Activated CD4-positive, alpha-beta memory T cell treated with anti-CD3 and anti-CD28 coated beads, Interleukin-2, amount 10 ng/mL, durations not matched to agents 7 days and 5 days (primary cell): ENCODE measurements at regions not wholly inside any gene's neighbourhood (a gene's known extent, or its start where the extent isn't known, plus 50 kb on each side); places are given as distances from the start of the nearest gene placed in this dataset.

Source experiments
- CTCF ChIA-PET: fragments of 350-600 bp; sonication (Branson Sonifier 250); formaldehyde crosslinking; loops from one replicate; lab custom pipeline; 2021; ENCODE audit warnings: antibody characterized with exemption, inconsistent platforms; lab: Charles Lee
- POLR2A ChIA-PET: fragments of 350-600 bp; sonication (Branson Sonifier 250); formaldehyde crosslinking; loops from one replicate; lab custom pipeline; 2021; ENCODE audit warnings: antibody characterized with exemption; lab: Charles Lee
- DNase-seq: peaks from one replicate; pipeline ENCODE4 v3.0.0-alpha.2; 2020
- H3K27ac Mint-ChIP-seq: one replicate; pipeline ENCODE4 v1.8.0; 2021; ENCODE audit warnings: mild to moderate bottlenecking, mixed read lengths
- H3K27me3 Mint-ChIP-seq: one replicate; pipeline ENCODE4 v1.8.0; 2021; ENCODE audit warnings: mixed read lengths
- H3K36me3 Mint-ChIP-seq: one replicate; pipeline ENCODE4 v1.8.0; 2021; ENCODE audit warnings: low read depth, mixed read lengths
- H3K4me1 Mint-ChIP-seq: one replicate; pipeline ENCODE4 v1.8.0; 2021; ENCODE audit warnings: mixed read lengths
- H3K4me3 Mint-ChIP-seq: one replicate; pipeline ENCODE4 v1.8.0; 2021; ENCODE audit warnings: mild to moderate bottlenecking, mixed read lengths
- H3K9me3 Mint-ChIP-seq: one replicate; pipeline ENCODE4 v1.8.0; 2021; ENCODE audit warnings: mixed read lengths

DNA sequence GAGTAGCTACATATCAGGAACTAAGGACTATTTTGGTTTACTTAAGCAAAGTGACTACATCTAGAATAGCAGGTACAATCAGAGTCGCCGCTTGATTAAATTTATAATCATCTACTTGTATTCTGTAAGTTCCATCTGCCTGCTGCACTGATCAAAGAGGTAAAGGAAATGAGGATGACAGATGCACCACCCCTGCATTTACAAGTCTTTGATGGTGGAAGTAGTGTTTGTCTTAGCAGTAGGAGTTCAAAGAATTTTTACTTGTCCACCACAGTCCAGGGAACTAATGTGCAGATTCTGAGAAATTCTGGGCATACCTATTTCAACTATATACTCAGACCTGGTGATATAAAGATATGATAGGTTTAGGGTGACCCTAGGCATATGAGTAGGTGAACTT, 184.1 kb upstream of the IVNS1ABP start:
- POLR2A ChIA-PET, result no interaction called here
- H3K4me1 Mint-ChIP-seq, result no peaks in the 10 kb centered on the region
- CTCF ChIA-PET, result interaction anchor here (1.6 kb wide), 1 partner anchor 12 kb away, joined by 3 read pairs; no protein-coding TSS in a partner anchor

DNA sequence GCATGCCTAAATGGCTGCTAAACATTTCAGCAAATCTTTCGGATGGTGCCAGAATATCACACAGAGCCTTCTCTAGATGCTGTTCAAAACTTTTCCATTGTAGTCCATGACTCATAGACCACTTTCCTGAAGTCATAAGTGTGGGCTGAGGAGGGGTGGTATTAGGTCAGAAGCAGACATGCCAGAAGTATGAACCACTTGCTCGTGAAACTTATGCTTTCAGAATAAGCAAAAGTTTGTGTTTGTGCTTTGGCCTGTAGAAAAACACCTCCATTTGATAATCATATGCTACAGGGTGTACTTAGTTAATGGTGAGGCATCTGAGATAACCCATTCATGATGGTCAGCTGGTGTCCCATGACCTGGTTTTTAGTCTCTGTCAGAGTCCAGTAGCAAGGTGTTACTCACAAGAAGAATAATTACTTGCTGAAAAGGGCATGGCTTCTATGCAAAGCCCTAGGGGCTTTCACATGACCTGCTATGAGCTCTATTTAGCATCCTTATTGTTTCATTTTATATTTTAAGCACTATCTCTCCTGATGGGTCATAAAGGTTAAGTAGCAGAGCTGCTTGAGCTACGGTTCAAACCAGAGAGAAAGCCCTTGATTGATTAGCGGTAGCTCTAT, 183.1 kb upstream of the IVNS1ABP start:
- no peak overlapping the region for H3K27ac Mint-ChIP-seq
- POLR2A ChIA-PET, result no interaction called here
- H3K4me3 Mint-ChIP-seq, result no peak overlapping the region
- H3K4me1 Mint-ChIP-seq, result no peaks in the 10 kb centered on the region
- CTCF ChIA-PET, result interaction anchor here (1.6 kb wide), 1 partner anchor 13 kb away, joined by 3 read pairs; no protein-coding TSS in a partner anchor
- H3K9me3 Mint-ChIP-seq, result no peaks in the 10 kb centered on the region
- H3K36me3 Mint-ChIP-seq, result no peaks in the 10 kb centered on the region
- H3K27me3 Mint-ChIP-seq, result no peaks in the 10 kb centered on the region
- DNase-seq, result no peak

More for the DNA sequence above, 184.1 kb upstream of the IVNS1ABP start:
- Mint-ChIP-seq H3K36me3 (no peaks in the 10 kb centered on the region), H3K4me3 (no peak overlapping the region), H3K27ac (no peak overlapping the region), H3K9me3 (peaks cover 6% of the 10 kb centered on the region), H3K27me3 (no peaks in the 10 kb centered on the region)
- no peak for DNase-seq

GRCh38 chr1:185498207-185498606, 181.2 kb upstream of the IVNS1ABP start:
- Mint-ChIP-seq H3K36me3 (no peaks in the 10 kb centered on the region), H3K4me1 (no peaks in the 10 kb centered on the region), H3K27me3 (no peaks in the 10 kb centered on the region), H3K9me3 (no peaks in the 10 kb centered on the region), H3K27ac (no peak overlapping the region), H3K4me3 (no peak overlapping the region)
- ChIA-PET CTCF (no interaction called here), POLR2A (no interaction called here)
- no peak for DNase-seq

GRCh38 chr1:185497177-185497576, 180.1 kb upstream of the IVNS1ABP start:
- no peaks in the 10 kb centered on the region for H3K27me3 Mint-ChIP-seq
- H3K4me1 Mint-ChIP-seq, result no peaks in the 10 kb centered on the region
- no peaks in the 10 kb centered on the region for H3K36me3 Mint-ChIP-seq
- no peak overlapping the region for H3K27ac Mint-ChIP-seq
- no peak overlapping the region for H3K4me3 Mint-ChIP-seq
- no peaks in the 10 kb centered on the region for H3K9me3 Mint-ChIP-seq
- POLR2A ChIA-PET, result no interaction called here
- no peak for DNase-seq
- CTCF ChIA-PET, result no interaction called here

DNA sequence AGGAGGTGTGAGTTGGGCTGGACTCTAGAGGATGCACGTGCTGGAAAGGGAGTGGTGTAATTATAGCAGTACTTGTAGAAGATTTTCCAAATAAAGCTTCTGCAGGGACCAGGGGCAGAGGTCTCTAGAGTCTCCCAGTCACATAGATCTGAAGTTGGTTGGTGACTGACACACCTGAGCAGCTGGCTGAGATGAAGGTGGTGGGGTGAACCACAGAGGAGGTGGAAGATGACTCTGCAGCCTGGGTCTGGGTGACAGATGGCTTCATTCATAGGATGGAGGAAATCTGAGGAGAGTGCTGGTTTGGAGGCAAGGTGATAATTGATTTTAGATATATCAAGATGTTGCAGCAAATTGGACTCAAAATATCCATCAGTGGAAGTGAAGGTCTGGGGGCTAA, 178.9 kb upstream of the IVNS1ABP start:
- Mint-ChIP-seq H3K27me3 (no peaks in the 10 kb centered on the region), H3K36me3 (no peaks in the 10 kb centered on the region), H3K4me1 (peaks cover under 1% of the 10 kb centered on the region), H3K9me3 (no peaks in the 10 kb centered on the region), H3K27ac (no peak overlapping the region), H3K4me3 (no peak overlapping the region)
- CTCF ChIA-PET, result no interaction called here
- POLR2A ChIA-PET, result no interaction called here
- no peak for DNase-seq

- no peak for DNase-seq
- Mint-ChIP-seq H3K9me3 (no peaks in the 10 kb centered on the region), H3K4me1 (peaks cover 2% of the 10 kb centered on the region), H3K27ac (no peak overlapping the region), H3K27me3 (no peaks in the 10 kb centered on the region), H3K36me3 (no peaks in the 10 kb centered on the region), H3K4me3 (no peak overlapping the region)
- CTCF ChIA-PET, result no interaction called here
- POLR2A ChIA-PET, result no interaction called here
Measured at GRCh38 chr1:185495007-185495406, 178.0 kb upstream of the IVNS1ABP start.

- no peaks in the 10 kb centered on the region for H3K27me3 Mint-ChIP-seq
- POLR2A ChIA-PET, result no interaction called here
- H3K27ac Mint-ChIP-seq, result no peak overlapping the region
- no peak for DNase-seq
- peaks cover 2% of the 10 kb centered on the region for H3K4me1 Mint-ChIP-seq
- CTCF ChIA-PET, result interaction anchor here (0.9 kb wide), 1 partner anchor 104 kb away, joined by 4 read pairs; no protein-coding TSS in a partner anchor
- H3K4me3 Mint-ChIP-seq, result no peak overlapping the region
- H3K9me3 Mint-ChIP-seq, result no peaks in the 10 kb centered on the region
- no peaks in the 10 kb centered on the region for H3K36me3 Mint-ChIP-seq
Measured at GRCh38 chr1:185492089-185492825, 175.2 kb upstream of the IVNS1ABP start.

GRCh38 chr1:185491604-185492003, 174.6 kb upstream of the IVNS1ABP start:
- Mint-ChIP-seq H3K27ac (no peak overlapping the region), H3K9me3 (no peaks in the 10 kb centered on the region), H3K4me3 (no peak overlapping the region), H3K36me3 (no peaks in the 10 kb centered on the region), H3K4me1 (peaks cover 2% of the 10 kb centered on the region), H3K27me3 (no peaks in the 10 kb centered on the region)
- ChIA-PET CTCF (no interaction called here), POLR2A (no interaction called here)
- DNase-seq, result no peak

GRCh38 chr1:185490924-185491323, 173.9 kb upstream of the IVNS1ABP start:
- Mint-ChIP-seq H3K27ac (no peak overlapping the region), H3K36me3 (no peaks in the 10 kb centered on the region), H3K4me3 (no peak overlapping the region), H3K27me3 (no peaks in the 10 kb centered on the region), H3K9me3 (no peaks in the 10 kb centered on the region), H3K4me1 (peaks cover 2% of the 10 kb centered on the region)
- DNase-seq, result no peak
- ChIA-PET POLR2A (no interaction called here), CTCF (no interaction called here)

DNA sequence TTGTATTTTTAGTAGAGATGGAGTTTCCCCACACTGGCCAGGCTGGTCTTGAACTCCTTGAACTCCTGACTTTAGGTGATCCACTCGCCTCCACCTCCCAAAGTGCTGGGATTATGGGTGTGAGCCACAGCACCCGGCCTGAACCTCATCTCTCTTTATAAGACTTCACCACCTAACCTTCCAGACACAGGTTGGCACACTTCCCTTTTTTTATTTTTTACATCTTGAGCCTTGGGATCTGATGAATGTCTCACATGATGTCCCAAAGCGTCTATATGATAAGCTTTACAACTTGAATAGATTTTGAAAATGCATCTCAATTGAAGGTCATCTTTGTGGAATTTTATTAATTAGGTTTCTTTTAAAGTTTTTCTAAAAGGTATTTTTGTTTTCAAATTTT, 172.4 kb upstream of the IVNS1ABP start:
- Mint-ChIP-seq H3K27ac (no peak overlapping the region), H3K36me3 (no peaks in the 10 kb centered on the region), H3K4me3 (no peak overlapping the region), H3K4me1 (peaks cover 2% of the 10 kb centered on the region), H3K27me3 (no peaks in the 10 kb centered on the region), H3K9me3 (no peaks in the 10 kb centered on the region)
- ChIA-PET POLR2A (no interaction called here), CTCF (no interaction called here)
- no peak for DNase-seq

GRCh38 chr1:185488808-185489207, 171.8 kb upstream of the IVNS1ABP start:
- no peak overlapping the region for H3K4me3 Mint-ChIP-seq
- POLR2A ChIA-PET, result no interaction called here
- DNase-seq, result no peak
- CTCF ChIA-PET, result no interaction called here
- H3K27me3 Mint-ChIP-seq, result no peaks in the 10 kb centered on the region
- H3K27ac Mint-ChIP-seq, result no peak overlapping the region
- no peaks in the 10 kb centered on the region for H3K36me3 Mint-ChIP-seq
- H3K9me3 Mint-ChIP-seq, result no peaks in the 10 kb centered on the region
- peaks cover 2% of the 10 kb centered on the region for H3K4me1 Mint-ChIP-seq

GRCh38 chr1:185487936-185488335, 170.9 kb upstream of the IVNS1ABP start:
- Mint-ChIP-seq H3K4me3 (no peak overlapping the region), H3K27ac (no peak overlapping the region), H3K9me3 (no peaks in the 10 kb centered on the region), H3K27me3 (no peaks in the 10 kb centered on the region), H3K4me1 (peaks cover 2% of the 10 kb centered on the region), H3K36me3 (no peaks in the 10 kb centered on the region)
- ChIA-PET POLR2A (no interaction called here), CTCF (no interaction called here)
- DNase-seq, result no peak

DNA sequence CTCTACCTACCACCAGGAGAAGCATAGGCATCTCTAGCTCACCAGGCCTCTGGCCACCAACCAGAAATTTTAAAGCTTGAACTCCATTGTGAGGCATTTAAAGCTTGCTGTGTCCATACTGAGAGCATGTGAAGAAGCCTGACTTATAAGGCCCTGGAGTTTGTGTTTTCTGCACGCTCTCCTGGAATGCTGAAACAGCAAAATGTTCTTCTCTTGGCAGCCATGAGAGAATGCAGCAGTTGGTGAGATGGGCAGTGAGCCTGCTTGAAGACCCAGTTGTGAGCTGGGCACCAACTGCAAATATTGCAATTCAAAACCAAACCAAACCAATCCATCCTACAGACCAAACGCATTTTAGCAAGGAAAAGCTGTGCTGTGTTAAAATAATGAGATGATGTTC, 170.0 kb upstream of the IVNS1ABP start:
- Mint-ChIP-seq H3K4me1 (peaks cover 2% of the 10 kb centered on the region), H3K36me3 (no peaks in the 10 kb centered on the region), H3K4me3 (no peak overlapping the region), H3K27me3 (no peaks in the 10 kb centered on the region), H3K9me3 (peaks cover 2% of the 10 kb centered on the region), H3K27ac (no peak overlapping the region)
- CTCF ChIA-PET, result interaction anchor here (0.6 kb wide), 1 partner anchor 455 kb away, joined by 6 read pairs; no protein-coding TSS in a partner anchor
- no peak for DNase-seq
- POLR2A ChIA-PET, result no interaction called here

DNA sequence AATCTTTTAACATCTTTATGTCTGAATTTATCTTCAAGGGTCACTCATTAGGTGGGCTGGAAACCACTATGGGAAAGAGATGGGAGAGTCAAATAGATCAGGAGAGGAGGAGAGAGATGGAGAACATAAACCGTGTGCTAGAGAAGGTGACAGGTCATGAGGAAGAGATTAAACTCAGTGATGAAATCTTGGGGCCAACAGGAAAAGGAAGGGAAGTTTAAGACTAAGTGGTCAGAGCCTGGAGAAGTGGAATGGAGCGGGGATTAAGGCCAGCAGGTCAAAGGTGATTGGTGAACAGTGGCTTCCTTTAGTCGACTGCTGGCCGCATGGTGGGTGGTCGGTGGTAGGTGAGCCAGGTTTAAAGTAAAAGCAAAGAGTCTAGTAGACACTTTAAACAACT, 169.3 kb upstream of the IVNS1ABP start:
- Mint-ChIP-seq H3K4me1 (peaks cover 2% of the 10 kb centered on the region), H3K4me3 (no peak overlapping the region), H3K36me3 (no peaks in the 10 kb centered on the region), H3K27me3 (no peaks in the 10 kb centered on the region), H3K9me3 (peaks cover 2% of the 10 kb centered on the region), H3K27ac (no peak overlapping the region)
- ChIA-PET POLR2A (no interaction called here), CTCF (no interaction called here)
- no peak for DNase-seq
